H54 (cell line): ENCODE measurements at regions not wholly inside any gene's neighbourhood (a gene's known extent, or its start where the extent isn't known, plus 50 kb on each side); places are given as distances from the start of the nearest gene placed in this dataset.
"Not testable (repeated sequence)": the region's sequence is repeated elsewhere in the genome, so short reads cannot be mapped to it uniquely, and the experiment has no call there.

Experiments used
- DNase-seq: peaks from one replicate; pipeline ENCODE4 v3.0.0; 2011; ENCODE audit warnings: low spot score, mixed read lengths; ENCODE audit not compliant: insufficient read length
- FAIRE-seq: peaks from 3 replicates; lab custom pipeline; 2011; peaks lifted over from hg19 to GRCh38; lab: Jason Lieb, UNC
- POLR2A ChIP-seq: IDR thresholded peaks from 2 replicates; pipeline ENCODE4 v1.6.1; 2011; ENCODE audit warnings: low read depth, mild to moderate bottlenecking, low read length

DNA sequence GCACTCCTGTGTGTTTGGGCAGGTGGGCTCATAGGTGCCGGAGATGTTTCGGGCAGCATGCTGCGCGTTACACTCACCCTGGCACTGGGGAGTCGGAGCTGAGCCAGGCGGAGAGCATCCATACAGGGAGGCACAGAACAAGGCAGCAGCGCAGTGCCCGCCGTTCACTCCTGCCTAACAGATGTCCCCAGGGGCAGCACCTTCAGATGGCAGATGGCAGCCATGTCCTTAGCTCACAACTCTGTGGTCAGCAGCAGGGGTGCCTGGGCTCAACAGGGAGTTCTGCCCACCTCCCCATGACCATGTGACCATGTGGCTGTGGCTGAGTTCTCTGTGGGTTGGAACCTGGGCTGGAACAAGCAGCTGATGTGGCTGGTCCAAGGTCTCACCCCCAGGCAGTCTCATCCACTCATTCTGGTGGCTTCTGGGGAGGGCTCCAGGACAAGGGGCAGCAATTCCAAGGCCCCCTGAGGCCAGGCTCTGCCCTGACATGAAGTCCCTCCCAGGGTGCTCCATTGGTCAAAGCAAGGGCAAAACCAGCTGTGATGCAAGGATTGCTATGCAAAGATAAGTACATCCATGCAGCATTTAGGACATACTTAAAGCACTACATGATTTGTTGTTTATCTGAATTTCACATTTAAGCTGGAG, 64.2 kb downstream of the MRPL36 start:
- DNase-seq (no peak), FAIRE-seq (no peak)
- TF ChIP-seq POLR2A, result no peak

DNA sequence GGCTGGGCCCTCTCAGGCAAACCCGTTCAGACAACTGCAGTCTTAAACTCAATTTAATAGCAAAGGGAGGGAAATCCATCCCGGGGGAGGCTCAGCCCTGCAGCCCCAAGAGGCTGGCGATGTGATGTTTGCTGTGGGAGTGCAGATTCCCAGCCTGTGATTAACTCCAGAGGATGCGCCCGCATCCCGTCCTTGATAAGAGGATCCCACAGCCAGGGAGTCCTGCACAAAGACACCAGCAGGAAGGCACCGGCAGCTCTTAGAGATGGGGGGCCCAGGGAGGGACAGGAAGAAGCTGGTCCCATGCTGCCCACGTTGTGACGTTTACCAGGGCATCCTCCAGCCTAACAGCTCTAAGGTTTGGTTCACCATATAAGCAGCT, 64.7 kb downstream of the MRPL36 start:
- FAIRE-seq (no peak), DNase-seq (no peak)
- TF ChIP-seq POLR2A, result no peak

DNA sequence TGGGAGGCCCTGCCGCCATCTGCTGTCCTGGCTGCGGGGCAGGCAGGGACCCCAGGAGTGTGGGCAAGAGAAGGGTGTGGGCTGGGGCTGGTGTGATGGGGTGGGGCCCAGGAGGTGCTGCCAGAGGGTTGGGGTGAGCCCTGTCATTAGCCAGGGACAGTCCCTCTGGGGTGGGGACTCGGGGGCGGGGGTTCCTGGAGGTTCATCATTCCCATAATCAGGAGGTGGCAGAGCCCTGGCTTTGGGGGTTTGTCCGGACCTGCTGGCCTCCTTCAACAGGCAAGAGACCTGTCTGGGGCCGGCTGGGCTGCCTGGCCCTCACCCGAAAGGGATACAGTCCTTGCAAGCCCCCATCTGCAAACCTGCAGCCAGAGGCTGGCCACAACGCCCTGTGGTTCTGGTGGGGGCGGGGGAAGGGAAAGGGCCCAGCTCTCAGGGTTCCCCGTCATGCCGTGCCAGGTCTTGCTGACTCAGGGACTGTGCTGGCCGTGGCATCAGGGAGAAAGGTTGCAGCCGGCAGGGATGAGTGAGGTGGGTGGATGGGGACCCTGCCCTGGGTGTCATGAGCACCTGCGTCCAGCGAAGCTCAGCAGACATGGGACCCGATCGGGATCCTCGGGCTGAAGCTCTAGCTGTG, 65.2 kb downstream of the MRPL36 start:
- TF ChIP-seq POLR2A, result no peak
- DNase-seq, result no peak
- FAIRE-seq, result no peak

DNA sequence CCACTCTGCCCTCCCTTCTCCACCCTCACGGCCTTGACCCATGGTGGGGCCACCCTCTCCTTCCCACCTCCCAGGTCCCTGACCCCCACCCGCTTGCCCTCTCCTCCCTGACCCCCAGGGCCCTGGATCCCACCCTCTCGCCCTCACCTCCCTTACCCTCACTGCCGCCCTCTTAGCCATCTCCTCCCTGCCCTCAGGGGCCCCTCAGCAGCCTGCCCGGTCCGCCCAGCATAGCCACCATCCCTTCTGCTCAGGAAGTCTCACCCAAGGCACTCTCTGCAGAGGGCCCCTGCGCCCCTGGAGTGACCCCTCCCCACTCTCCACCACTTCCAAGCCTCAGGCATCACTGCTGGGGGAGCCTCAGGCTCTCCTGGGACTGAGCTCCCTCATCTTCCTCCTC, 66.3 kb downstream of the MRPL36 start:
- no peak for DNase-seq
- no peak for TF ChIP-seq POLR2A
- no peak for FAIRE-seq

DNA sequence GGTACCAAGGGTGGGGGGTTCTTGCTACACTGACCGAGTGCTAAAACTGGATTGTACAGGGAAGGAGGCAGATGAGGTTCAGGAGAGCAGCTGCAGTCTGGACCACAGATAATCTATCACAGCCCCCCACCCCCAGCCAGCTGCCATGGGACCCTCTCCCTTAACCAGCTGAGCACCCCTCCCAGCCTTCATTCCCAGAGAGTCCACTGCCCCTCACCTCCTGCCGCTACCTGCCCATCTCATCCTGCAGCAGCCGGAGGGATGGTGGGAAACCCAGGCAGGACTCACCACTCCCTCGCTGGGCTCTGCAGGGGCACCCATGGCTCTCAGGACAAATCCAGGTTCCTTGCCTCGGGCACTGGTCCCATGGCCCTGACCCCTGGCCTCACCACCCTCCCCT, 66.7 kb downstream of the MRPL36 start:
- FAIRE-seq (no peak), DNase-seq (no peak)
- no peak for TF ChIP-seq POLR2A

DNA sequence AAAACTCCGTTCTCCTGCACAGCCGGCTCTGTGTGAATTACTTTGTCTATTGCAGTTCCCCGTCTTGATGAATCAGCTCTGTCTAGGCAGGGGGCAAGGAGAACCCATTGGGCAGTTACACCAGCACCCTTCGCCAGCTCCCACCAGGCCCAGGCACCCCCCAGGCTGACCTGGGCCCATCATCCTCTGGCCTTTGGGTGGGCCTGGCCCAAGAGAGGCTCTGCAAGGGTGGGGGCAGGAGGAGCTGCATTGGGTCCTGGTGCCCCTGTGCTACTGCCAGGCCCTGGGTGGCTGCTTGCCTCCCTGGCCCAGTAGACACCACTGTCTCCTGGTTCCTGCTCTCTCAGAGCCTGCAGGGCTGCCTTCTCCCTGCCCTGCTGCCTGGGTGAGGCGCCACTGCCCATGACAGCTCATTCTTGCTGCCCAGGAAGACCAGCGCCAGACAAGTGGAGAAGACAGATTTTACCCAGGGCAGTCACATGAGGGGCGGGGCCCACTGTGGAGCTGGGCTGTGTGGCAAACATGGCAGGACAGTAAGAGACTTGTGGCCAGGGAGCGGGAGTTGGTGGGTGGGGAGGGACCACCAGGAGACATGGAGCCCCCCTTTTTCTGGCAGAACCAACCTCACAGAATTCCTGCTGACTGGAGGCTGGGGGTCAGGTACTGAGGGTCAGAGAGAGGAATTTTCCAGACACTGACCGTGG, 67.2 kb downstream of the MRPL36 start:
- TF ChIP-seq POLR2A, result no peak
- DNase-seq, result no peak
- FAIRE-seq, result no peak

DNA sequence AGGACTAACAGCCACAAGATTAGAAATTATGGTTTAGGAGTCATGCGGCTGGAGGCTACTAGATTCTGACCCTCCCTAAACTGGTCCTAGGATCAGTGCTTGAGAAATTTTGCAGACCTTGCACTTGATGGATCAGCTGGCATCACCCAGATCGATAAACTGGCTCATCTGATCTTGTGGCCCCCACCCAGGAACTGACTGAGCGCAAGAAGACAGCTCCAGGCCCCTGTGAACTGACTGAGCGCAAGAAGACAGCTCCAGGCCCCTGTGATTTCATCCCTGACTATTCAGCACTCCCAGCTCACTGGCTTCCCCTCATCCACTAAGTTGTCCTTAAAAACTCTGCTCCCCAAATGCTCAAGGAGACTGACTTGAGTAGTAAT, 67.8 kb downstream of the MRPL36 start:
- FAIRE-seq, DNase-seq: not testable (repeated sequence)

DNA sequence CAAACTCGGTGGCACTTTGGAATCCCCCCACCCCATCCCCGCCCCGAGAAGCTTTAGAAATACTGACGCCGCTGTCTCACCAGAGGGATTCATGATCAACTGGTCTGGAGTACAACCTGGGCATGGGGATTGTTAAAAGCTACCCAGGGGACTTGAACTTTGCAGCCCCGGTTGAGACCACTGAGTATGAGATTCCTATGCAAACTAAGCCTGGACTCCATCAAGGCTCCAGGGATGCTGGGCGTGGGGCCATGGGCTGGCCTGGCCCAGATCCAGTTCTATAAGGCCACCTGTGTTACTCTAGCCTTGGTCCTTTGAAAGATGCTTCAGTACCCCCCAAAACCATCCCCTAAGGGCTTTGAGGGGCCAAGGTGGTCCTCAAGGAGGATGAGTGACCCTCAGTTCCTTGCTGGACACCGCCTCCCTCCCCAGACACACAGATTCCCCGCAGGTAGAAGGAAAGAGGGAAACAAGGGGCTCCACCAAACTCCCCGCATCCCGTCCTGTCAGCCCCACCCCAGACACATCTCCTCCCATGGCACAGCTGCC, 68.5 kb downstream of the MRPL36 start:
- FAIRE-seq, result no peak
- no peak for DNase-seq
- TF ChIP-seq POLR2A, result no peak

DNA sequence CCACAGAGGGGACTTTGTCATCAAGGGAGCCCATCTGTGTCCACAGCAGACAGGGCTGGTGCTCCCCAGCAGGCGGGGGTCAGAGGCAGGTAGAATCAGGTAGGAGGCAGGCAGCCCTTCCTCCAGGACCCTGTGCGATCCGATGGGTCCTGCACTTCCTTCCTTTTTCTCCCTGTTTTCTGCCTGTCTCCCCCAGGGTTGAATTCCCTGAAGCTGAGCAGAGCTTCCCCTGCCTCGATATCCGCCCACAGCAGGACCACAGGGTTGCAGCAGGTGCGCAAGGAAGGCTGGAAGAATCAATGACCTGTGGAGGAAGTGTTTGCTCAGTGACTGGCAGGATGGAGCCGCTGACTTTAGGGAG, 69.2 kb downstream of the MRPL36 start:
- DNase-seq (no peak), FAIRE-seq (no peak)
- no peak for TF ChIP-seq POLR2A

DNA sequence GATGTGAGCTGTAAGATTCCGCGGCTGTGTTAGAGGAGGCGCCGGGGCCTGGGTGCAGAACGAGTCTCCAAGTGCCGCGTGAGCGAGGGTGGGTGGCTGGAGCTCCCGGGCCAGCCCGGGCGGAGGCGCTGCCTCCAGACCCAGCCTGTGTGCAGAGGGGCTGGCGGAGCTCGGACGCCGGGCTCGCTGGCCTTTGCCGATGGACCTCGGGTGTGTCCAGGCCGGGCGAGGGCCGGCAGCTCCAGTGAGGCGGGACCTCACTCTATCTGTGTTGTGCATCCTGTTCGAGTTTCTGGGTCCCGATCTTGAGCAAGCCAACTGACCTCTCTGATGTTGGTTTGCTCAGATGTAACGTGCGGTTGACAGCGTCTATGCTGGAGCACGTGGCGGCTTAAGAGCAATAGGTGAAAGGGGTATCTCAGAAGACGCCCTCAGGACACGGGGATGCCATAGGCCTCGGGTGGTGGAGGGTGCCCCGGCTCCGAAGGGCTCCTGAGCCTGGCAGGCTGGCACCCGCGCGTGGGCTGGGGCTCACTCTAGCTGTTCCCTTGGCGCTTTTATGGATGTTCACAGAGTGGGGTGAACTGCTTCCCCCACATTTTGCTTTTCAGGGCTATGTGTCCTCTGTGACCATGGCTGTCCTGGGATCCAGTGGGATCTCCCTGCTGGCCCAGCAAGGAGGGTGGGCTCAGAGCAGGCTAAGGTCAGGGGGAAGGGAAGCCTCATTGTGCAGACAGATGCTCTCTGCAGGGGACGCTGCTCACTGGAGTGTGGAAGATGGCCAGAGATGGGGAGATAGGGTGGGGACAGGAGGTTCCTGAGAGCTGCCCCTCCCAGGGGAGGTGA, 69.8 kb downstream of the MRPL36 start:
- no peak for DNase-seq
- no peak for TF ChIP-seq POLR2A
- no peak for FAIRE-seq

DNA sequence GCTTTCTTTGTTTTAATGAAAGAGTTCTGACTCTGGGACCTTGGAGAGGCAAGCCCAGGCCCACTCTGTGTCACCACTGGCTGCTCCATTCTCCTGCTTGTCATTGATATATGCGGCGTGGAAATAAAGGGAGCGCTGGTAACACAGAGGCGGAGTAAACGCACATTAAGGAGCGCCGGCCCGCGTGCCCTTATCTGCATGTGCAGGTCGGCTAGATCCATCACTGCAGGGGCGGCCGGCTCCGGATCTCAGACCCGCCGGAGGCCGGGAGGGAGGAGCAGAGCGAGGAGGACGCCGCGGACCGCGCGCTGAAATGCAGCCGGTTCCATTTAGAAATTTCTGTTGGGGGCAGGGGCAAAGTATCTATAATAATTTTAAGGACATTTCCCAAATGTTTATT, 70.8 kb downstream of the MRPL36 start:
- no peak for FAIRE-seq
- TF ChIP-seq POLR2A, result no peak

DNA sequence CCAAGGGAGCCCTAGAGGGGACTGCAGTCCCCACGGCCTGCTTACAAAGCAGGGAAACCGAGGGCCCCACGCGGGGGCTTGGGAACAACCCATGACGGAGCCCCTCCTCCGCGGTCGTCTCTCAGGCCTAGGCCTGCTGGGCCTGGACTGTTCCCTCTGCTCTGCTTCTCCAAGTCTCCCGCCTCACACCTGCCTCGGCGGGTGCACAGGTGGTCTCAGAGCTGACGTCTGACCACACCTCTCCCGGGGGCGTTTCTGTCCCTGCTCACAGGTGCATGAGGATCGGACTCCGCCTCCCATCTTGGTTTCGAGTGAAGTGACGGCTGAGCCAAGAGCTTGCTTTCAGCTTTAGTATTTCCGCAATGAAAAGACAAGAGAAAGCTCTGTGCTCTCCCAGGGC, 72.1 kb downstream of the MRPL36 start:
- FAIRE-seq, result no peak
- TF ChIP-seq POLR2A, result no peak
- no peak for DNase-seq

More for the DNA sequence above, 70.8 kb downstream of the MRPL36 start:
- DNase-seq, result no peak

DNA sequence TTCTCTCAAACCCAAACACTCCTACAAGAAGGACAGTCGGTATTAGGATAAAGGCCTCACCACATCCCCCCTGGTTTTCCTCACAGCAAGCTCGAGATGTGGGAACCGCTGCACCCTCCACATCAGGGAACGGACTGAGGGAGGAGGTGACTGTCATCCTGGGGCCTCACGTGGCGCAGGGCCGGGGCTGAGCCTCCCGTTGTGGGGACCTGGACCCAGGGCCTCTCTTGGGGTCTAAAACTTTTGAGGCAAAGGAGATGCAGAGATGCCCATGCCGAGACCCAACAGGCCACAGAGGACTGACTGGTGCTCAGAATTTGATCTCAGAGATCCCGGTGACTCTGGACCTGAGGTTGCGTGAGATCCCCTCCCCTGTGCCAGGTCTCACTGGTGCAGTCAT, 72.7 kb downstream of the MRPL36 start:
- FAIRE-seq (no peak), DNase-seq (no peak)
- TF ChIP-seq POLR2A, result no peak

DNA sequence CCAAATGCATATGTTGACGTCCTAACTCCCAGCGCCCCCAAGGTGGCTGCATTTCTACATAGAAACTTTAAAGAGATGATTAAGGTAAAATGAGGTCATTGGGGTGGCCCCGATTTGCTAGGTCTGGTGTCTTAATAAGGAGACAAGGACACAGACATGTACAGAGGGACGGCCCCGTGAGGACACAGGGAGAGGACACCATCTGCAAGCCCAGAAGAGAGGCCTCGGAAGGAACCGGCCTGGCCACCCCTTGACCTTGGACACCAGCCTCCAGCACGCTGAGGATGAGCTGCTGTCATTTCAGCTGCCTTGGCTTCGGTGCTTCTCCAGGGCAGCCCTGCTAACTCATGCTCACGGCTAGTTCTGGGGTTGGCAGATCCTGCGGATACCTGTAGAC, 73.2 kb downstream of the MRPL36 start:
- TF ChIP-seq POLR2A, result no peak
- DNase-seq, result no peak
- FAIRE-seq, result no peak
